Astrocyte of the cerebellum (primary cell): ENCODE measurements at regions not wholly inside any gene's neighbourhood (a gene's known extent, or its start where the extent isn't known, plus 50 kb on each side); places are given as distances from the start of the nearest gene placed in this dataset.
A peak's percentile ranks its signal among the peaks of the same experiment; 100 is the strongest.

ENCODE experiments used
- DNase-seq: peaks from one replicate; pipeline ENCODE4 v3.0.0-alpha.2; 2011; ENCODE audit warnings: low read depth
- H3K4me3 ChIP-seq: 2 replicates; pipeline ENCODE4 v1.5.1; 2011; ENCODE audit warnings: mild to moderate bottlenecking, low read depth, low read length, moderate library complexity
- in situ Hi-C: cut with HindIII; loops from 2 replicates; pipeline ENCODE4 v1.10.0; 2017; ENCODE audit warnings: low sequenced_read_pairs
- TF ChIP-seq, protein P1 (sequence below): IDR thresholded peaks from 2 replicates; pipeline ENCODE4 v1.5.1; 2012; ENCODE audit warnings: low read length, low read depth, moderate library complexity, mild to moderate bottlenecking; ENCODE audit errors: missing control alignments

GRCh38 chr16:86923656-86924055, 345.3 kb downstream of the FOXL1 start:
- TF ChIP-seq, protein P1, sequence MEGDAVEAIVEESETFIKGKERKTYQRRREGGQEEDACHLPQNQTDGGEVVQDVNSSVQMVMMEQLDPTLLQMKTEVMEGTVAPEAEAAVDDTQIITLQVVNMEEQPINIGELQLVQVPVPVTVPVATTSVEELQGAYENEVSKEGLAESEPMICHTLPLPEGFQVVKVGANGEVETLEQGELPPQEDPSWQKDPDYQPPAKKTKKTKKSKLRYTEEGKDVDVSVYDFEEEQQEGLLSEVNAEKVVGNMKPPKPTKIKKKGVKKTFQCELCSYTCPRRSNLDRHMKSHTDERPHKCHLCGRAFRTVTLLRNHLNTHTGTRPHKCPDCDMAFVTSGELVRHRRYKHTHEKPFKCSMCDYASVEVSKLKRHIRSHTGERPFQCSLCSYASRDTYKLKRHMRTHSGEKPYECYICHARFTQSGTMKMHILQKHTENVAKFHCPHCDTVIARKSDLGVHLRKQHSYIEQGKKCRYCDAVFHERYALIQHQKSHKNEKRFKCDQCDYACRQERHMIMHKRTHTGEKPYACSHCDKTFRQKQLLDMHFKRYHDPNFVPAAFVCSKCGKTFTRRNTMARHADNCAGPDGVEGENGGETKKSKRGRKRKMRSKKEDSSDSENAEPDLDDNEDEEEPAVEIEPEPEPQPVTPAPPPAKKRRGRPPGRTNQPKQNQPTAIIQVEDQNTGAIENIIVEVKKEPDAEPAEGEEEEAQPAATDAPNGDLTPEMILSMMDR: no peak
- in situ Hi-C loops: no loop called here
- H3K4me3 ChIP-seq: no peak overlapping the region
- DNase-seq: no peak

GRCh38 chr16:86924537-86924936, 346.2 kb downstream of the FOXL1 start:
- H3K4me3 ChIP-seq: no peak overlapping the region
- DNase-seq: peak; percentile 28
- TF ChIP-seq, protein P1: no peak
- in situ Hi-C loops: no loop called here

DNA sequence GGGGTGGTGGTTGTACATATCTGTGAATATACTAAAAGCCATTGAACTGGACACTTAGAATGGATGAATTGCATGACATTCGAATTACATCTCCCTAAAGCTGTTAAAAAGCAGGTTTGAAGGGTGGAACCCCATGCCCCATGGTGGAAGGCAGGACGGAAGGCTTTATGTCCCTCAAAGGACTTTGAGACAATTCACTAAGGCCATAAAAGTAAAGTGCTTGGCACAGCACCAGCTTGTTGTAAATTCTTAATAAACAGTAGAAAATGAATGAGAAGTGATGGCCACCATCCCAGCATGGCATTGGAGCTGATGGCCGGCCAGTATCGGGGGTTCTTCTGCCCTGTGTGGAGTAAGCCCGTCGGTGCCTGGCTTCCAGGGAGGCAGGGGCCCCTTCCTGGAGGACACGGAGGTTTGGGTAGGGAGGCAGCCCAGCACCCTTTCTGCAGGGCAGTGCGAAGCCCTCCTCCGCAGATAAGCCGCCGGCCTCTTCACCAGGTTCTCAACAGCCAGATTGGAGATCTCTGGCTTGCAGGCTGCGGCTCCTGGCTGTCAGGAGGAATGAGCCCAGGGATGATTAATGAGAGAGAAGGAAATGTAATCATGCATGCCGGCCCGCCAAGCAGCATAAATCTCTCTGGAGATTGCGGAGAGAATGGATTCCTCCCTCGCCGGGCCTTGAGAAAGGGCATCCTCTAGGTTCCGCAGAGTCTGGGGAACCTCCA, 346.9 kb downstream of the FOXL1 start:
- no peak overlapping the region for H3K4me3 ChIP-seq
- peak; percentile 87 for DNase-seq
- in situ Hi-C loops: no loop called here
- TF ChIP-seq, protein P1: no peak

- no peak overlapping the region for H3K4me3 ChIP-seq
- in situ Hi-C loops: no loop called here
- DNase-seq: no peak
- TF ChIP-seq, protein P1: no peak
These were observed 348.1 kb downstream of the FOXL1 start for GRCh38 chr16:86926181-86927094.

- DNase-seq: no peak
- in situ Hi-C loops: no loop called here
These were observed 349.4 kb downstream of the FOXL1 start for GRCh38 chr16:86927699-86928098.

DNA sequence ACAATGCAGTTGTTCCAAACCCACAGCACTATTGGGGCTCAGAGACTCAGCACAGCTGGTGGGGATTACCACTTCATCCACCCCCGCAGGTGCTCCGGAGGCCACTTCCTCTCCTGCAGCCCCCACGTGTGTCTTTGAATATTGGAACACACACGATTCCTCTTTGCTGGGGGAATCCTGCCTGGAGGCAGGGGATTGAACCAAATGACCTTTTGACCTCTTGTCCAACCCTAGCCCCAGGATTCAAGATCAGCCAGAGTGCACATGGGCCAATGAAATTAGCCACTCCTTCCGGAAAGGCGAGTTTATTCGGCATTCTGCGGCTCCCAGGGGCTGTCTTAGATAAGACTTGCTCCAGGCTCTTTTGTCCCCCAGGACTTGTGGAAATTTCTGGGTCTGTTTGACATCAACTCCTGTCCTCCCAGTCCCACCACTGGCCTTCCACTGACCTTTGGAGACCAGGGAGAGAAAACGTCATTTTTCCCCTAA, 350.2 kb downstream of the FOXL1 start:
- TF ChIP-seq, protein P1: no peak
- DNase-seq: no peak
- in situ Hi-C loops: no loop called here
- no peak overlapping the region for H3K4me3 ChIP-seq

More at GRCh38 chr16:86927699-86928098, 349.4 kb downstream of the FOXL1 start:
- H3K4me3 ChIP-seq: no peak overlapping the region
- TF ChIP-seq, protein P1: no peak
